ENCODE measurements at regions not wholly inside any gene's neighbourhood (a gene's known extent, or its start where the extent isn't known, plus 50 kb on each side); places are given as distances from the start of the nearest gene placed in this dataset.

DNA sequence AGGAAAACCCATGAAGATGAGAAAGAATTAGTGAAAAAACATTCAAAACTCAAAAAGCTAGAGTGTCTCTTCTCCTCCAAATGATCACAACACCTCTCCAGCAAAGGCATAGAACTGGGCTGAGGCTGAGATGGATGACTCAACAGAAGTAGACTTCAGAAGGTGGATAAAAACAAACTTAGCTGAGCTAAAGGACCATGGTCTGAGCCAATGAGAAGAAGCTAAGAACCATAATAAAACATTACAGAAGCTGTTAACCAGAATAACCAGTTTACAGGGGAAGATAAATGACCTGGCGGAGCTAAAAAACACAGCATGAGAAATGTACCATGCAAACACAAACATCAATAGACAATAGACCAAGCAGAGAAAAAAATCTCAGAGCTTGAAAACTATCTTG is 904.1 kb upstream of the MANEA start:
- WGBS, 4 donors: 92 to 95% (median 94%) methylated on average over 1 of the region's 1 CpG
- Histone ChIP-seq H3K27ac (no peak overlapping the region), H3K9me3 (peaks cover 0 to 10% (median 0%) of the 10 kb centered on the region in 12 donors), H3K36me3 (no peaks in the 10 kb centered on the region), H3K4me1 (no peaks in the 10 kb centered on the region), H3K27me3 (no peaks in the 10 kb centered on the region), H3K4me3 (no peak overlapping the region)
- ATAC-seq (no peak), DNase-seq (no peak)
- TF ChIP-seq, protein P1, sequence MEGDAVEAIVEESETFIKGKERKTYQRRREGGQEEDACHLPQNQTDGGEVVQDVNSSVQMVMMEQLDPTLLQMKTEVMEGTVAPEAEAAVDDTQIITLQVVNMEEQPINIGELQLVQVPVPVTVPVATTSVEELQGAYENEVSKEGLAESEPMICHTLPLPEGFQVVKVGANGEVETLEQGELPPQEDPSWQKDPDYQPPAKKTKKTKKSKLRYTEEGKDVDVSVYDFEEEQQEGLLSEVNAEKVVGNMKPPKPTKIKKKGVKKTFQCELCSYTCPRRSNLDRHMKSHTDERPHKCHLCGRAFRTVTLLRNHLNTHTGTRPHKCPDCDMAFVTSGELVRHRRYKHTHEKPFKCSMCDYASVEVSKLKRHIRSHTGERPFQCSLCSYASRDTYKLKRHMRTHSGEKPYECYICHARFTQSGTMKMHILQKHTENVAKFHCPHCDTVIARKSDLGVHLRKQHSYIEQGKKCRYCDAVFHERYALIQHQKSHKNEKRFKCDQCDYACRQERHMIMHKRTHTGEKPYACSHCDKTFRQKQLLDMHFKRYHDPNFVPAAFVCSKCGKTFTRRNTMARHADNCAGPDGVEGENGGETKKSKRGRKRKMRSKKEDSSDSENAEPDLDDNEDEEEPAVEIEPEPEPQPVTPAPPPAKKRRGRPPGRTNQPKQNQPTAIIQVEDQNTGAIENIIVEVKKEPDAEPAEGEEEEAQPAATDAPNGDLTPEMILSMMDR (IDR thresholded peaks at IDR 0.05): no peak
- no peak for TF ChIP-seq POLR2A (IDR thresholded peaks at IDR 0.05)
- intact Hi-C loops (cut with DNase I): no loop called here

DNA sequence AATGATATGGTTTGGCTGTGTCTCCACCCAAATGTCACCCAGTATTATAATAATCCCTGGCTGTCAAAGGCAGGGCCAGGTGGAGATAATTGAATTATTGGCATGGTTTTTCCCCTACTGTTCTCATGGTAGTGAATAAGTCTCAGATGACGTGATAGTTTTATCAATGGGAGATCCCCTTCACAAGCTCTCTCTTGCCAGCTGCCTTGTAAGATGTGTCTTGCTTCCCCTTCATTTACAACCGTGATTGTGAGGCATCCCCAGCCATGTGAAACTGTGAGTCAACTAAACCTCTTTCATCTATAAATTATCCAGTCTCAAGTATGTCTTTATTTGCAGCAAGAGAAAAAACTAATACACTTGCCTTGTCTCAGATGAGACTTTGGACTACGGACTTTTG is 907.3 kb upstream of the MANEA start:
- no peak overlapping the region for H3K4me3 ChIP-seq
- DNase-seq (no peak), ATAC-seq (no peak)
- TF ChIP-seq, protein P1 (IDR thresholded peaks at IDR 0.05): no peak
- TF ChIP-seq POLR2A (IDR thresholded peaks at IDR 0.05): no peak
- no peaks in the 10 kb centered on the region for H3K36me3 ChIP-seq
- intact Hi-C loops (cut with DNase I): no loop called here
- H3K9me3 ChIP-seq: peaks cover 0 to 10% (median 0%) of the 10 kb centered on the region in 12 donors
- H3K27ac ChIP-seq: no peak overlapping the region
- 76 to 80% (median 77%) methylated on average over 3 of the region's 3 CpGs for WGBS, 4 donors
- no peaks in the 10 kb centered on the region for H3K27me3 ChIP-seq
- H3K4me1 ChIP-seq: no peaks in the 10 kb centered on the region

DNA sequence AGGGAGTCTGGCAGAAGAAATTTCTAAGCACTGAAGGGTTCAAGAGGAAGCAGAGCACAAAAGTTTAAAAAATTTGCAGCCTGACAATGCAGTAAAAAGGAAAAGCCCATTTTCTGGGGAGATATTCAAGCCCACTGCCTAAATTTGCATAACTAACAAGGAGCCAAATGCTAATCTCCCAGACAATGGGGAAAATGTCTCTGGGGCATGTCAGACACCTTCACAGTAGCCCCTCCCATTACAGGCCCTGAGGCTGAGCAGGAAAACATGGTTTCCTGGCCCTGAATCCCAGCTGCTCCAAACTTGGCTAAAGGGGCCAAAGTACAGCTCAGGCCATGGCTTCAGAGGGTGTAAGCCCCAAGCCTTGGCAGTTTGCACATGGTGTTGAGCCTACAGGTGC is 908.5 kb upstream of the MANEA start:
- no peaks in the 10 kb centered on the region for H3K36me3 ChIP-seq
- H3K9me3 ChIP-seq: peaks cover 0 to 3% (median 0%) of the 10 kb centered on the region in 12 donors
- ATAC-seq (no peak), DNase-seq (no peak)
- TF ChIP-seq, protein P1 (IDR thresholded peaks at IDR 0.05): no peak
- TF ChIP-seq POLR2A (IDR thresholded peaks at IDR 0.05): no peak
- no peaks in the 10 kb centered on the region for H3K4me1 ChIP-seq
- H3K4me3 ChIP-seq: no peak overlapping the region
- intact Hi-C loops (cut with DNase I): no loop called here
- H3K27ac ChIP-seq: no peak overlapping the region
- H3K27me3 ChIP-seq: no peaks in the 10 kb centered on the region

DNA sequence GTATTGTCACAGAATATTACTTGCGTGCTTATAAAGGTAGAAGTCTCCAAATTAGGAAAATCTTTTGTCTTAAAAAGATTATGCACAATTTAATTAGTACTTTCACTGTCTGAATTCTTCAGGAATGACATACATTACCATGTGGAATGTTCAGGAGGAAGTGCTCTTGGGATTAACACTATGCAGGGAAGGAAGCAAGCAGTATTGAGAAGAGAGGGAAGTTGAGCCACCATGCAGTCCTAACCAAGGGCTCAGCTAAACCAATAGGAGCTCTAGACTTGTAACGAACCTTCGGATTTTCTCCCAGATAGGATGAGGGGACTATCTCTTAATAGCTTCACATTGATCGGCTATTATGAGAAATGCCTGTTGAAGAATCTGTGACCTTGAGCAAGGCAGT is 918.4 kb upstream of the MANEA start:
- no peaks in the 10 kb centered on the region for H3K27me3 ChIP-seq
- intact Hi-C loops (cut with DNase I): no loop called here
- no peaks in the 10 kb centered on the region for H3K4me1 ChIP-seq
- no peaks in the 10 kb centered on the region for H3K36me3 ChIP-seq
- peaks cover 0 to 8% (median 0%) of the 10 kb centered on the region in 12 donors for H3K9me3 ChIP-seq
- no peak overlapping the region for H3K4me3 ChIP-seq
- TF ChIP-seq POLR2A (IDR thresholded peaks at IDR 0.05): no peak
- TF ChIP-seq, protein P1 (IDR thresholded peaks at IDR 0.05): no peak
- no peak overlapping the region for H3K27ac ChIP-seq
- no peak for ATAC-seq
- no peak for DNase-seq
- 49 to 88% (median 64%) methylated on average over 4 of the region's 4 CpGs for WGBS, 4 donors

Data from heart left ventricle (tissue), 16 donors.